HG03521 (cell line): ENCODE measurements at regions not wholly inside any gene's neighbourhood (a gene's known extent, or its start where the extent isn't known, plus 50 kb on each side); places are given as distances from the start of the nearest gene placed in this dataset.

Source experiments
- ATAC-seq: cut with Tn5 transposase; IDR thresholded peaks from one replicate; pipeline ENCODE4 v1.9.1; 2021; ENCODE audit warnings: mild to moderate bottlenecking, moderate library complexity; ENCODE audit not compliant: unreplicated experiment

DNA sequence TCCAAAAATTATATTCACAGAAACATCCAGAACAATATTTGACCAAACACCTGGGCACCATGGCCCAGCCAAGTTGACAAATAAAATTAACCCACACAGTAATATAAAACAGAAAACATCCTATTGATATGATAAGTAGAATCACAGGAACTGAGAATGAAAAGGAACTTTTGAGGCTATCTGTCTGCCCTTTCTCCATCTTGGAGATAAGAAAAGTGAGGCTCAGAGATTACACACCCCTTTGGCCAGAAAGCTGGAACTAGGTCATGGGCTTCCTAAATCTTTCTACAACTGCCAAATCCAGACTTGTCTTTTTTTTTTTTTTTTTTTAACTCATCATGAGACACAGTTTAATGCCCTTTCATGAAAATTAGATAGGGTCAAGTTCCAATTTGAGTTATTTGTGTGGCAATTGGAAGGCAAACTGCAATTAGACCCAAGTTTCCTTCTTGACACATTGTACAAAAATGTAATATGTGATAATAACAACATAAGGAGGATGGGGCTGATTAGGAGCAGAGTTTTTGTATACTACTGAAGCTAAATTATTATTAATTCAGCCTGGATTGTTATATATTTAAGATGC lies 137.2 kb downstream of the RPL22L1 start:
- no peak for ATAC-seq

- no peak for ATAC-seq
Measured at GRCh38 chr3:170731281-170731680, 138.7 kb downstream of the RPL22L1 start.

GRCh38 chr3:170730071-170730812 lies 139.8 kb downstream of the RPL22L1 start:
- ATAC-seq: no peak

DNA sequence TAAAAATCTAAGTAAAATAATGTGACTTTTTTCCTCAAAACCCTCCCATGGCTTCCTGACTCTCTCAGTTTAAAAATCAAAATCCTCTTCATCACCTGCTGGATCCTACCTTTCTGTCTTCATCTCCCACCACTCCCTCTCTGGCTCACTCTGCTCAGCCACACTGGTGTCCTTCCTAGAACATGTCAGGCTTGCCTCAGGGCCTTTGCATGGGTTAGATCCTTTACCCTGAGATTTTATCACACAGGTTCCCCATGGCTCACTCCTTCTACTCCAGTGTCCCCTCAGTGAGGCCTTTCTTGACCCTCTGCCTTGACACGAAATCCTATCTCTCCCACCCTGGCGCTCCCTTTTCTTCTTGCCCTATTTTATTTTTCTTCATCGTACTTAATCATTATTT lies 141.8 kb downstream of the RPL22L1 start:
- no peak for ATAC-seq

GRCh38 chr3:170727754-170728153 lies 141.9 kb upstream of the SLC7A14 start:
- ATAC-seq: no peak

DNA sequence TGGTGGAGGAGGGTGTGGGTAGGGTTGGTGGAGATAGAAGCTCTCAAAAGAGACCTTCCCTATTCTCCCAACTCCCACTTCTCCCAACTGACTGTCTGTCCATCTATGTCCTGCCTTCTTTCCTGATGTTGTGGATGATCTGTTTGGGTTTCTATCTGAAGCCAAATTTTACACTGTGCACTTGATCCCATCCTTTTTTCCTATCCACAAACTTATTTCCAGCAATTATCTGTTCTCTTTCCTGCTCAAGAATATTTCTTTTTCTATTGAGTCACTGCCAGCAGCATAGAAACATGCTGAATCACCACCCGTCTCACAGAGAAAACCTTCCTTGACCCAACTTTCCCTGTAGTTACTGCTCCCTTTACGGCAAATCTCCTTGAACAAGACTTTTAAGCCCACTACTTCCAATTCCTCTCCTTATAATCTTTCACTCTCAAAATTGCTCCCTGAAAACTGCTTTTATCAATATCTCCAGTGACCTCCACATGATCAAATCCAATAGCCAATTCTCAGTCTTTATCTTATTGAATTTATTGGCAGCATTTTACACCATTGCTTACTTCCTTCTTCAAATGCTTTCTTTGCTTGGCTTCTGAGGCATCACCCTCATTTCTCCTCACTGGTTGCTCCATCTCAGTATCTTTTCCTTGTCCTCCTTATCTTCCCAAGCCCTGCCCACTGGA lies 141.2 kb upstream of the SLC7A14 start:
- no peak for ATAC-seq

GRCh38 chr3:170725285-170725731 lies 139.4 kb upstream of the SLC7A14 start:
- ATAC-seq: no peak

DNA sequence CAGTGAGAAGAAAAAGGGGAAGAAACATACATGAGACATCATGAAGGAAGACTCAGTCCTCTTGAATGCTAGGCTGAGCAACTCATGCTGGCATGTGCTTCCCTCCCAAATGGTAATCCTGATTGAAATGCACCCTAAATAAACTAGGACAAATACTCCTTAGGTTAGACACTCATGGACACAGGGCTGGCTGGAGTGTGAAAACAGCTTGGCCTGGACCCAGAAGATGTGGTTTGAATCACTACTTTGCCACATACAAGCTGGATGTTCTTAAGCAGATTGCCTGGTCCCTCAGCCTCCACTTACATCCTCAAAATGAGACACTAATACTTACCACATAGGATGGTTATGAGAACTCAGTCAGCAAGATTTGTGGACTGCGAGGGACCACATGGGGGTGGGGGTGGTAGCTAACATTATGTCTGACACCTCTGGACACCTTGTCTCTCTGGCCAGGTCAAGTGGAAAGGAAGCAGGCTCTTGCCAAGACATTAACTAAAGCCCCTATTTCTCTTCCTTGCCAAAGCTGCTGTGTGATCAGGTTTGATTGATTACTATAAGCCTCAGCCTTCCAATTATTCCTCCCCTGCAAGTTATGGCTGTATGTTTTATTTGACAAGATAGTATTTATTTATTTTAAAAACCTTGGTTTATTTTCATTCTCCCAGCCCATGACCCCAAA lies 138.9 kb upstream of the SLC7A14 start:
- no peak for ATAC-seq

DNA sequence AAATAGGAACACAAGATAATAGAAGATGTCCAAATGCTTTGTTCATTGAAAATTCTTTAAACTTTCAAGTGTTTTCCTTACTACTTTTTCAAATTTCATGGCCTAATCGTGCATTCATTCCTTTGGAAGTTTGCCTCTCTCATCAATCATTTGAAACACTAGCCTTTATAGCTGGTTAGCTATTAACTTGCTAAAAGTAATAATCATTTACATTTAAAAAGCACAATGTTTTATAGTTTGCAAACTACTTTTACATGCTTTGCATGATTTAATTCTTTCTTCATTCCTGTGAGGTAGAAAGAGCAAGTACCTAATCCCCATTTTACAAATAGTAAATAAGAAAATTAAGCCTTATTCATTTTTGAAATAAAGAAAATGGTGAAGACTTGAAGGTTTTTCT lies 137.4 kb upstream of the SLC7A14 start:
- no peak for ATAC-seq

- ATAC-seq: no peak
Measured at GRCh38 chr3:170721563-170721962, 135.7 kb upstream of the SLC7A14 start.

DNA sequence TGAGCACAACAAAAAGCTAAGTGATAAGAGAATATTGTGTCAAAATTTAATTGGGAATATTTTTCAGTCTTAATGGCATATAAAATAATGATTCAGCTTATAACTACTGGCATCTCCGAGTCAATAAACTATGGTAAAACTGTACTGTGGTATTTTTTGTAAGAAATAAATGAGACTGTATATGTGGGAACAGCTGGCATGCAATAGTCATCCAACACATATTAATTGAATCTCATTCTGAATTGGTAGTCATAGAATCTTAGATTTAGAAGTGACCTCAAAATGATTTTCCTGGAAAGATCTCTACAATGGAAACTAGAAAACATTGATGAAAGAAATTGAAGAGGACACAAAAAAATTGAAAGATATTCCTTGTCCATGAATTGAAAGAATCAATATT lies 133.4 kb upstream of the SLC7A14 start:
- no peak for ATAC-seq

- ATAC-seq: no peak
Measured at GRCh38 chr3:170718848-170719247, 133.0 kb upstream of the SLC7A14 start.

GRCh38 chr3:170717410-170718402 lies 131.8 kb upstream of the SLC7A14 start:
- ATAC-seq: no peak

DNA sequence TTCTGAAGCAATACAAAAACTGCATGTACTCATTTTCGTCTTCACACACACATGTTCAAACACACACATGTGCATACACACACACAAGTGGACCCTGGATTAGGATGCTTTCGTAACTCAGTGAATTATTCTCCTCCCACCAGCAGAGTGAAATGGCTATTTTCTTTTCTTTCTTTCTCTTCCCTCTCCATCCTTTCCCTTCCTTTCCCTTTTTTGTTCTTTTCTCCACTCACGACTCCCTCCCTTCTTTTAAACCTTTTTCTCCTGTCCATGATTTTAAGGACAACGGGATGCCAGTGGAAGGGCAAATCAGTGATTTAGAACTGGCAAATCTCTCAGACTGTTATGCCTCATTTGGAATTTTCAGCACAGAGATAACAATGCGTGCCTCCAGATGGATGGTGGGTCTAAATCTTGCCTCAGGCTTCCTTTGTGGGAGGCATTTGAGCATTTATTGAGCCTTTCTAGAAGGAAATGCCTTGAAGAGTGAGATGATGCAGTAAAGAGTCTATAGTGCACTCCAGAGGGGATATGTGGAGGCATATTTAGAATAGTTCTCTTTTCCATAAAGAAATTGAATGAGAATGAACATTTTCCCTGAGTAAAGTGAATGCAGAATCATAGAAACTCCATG lies 130.4 kb upstream of the SLC7A14 start:
- ATAC-seq: no peak

DNA sequence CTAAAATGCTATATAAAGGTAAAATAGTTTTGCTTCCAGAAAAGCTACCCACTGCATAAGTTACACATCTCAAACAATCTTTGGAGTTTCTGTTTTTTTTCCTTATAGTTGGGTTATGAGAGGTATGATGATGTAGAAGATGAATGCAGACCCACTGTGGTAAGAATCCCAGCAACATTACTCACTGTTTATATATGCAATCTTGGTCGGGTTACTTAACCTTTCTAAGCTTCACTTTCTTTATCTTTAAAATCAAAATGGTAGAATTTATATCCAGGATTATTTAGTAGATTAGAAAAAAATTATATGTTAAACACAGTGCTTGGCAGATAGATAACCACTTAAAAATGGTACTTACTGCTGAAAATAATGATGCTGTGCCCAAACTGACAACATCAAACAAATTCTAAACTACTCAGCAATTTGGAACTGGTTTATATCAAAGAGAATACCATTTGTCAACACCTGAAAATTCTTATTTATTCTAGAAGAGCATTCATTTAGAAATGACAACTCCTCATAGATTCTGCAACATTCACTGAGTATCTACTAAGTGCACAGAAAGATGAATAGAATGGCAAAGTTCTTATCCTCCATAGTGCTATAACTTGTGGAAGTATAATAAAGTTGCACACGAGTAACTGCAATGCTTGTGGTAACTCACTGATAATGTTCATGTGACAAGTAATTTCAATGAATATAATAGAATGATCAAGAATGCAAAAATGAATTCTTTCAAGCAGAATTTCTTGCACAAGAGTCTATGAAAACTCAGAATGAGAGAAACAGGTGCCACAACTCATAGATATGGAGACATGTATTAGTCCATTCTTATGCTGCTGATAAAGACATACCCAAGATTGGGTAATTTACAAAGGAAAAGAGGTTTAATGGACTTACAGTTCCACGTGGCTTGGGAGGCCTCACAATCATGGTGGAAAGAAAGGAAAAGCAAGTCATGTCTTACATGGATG lies 129.0 kb upstream of the SLC7A14 start:
- no peak for ATAC-seq

GRCh38 chr3:170714122-170714521 lies 128.2 kb upstream of the SLC7A14 start:
- no peak for ATAC-seq

- ATAC-seq: no peak
Measured at GRCh38 chr3:170713653-170714052, 127.8 kb upstream of the SLC7A14 start.

DNA sequence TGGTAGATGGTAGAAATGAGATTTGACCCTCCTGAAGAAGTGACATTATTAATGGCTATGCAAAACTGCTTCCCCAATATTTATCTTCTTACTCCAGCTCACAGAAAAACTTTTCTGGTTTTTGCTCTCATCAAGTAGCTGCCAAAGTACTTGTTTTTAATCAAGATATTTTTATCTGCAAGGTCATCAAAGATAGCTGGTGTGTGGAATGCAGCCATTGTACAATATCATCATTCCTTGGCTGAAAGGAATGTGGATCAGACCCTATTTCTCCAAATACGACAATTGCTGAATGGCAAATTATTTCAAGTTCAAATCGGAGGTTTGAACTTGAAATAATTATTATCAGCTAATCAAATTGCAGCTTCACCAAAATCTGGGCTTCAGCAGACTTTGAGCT lies 126.9 kb upstream of the SLC7A14 start:
- no peak for ATAC-seq

GRCh38 chr3:170712336-170712735 lies 126.5 kb upstream of the SLC7A14 start:
- ATAC-seq: no peak
